ENCODE measurements at regions not wholly inside any gene's neighbourhood (a gene's known extent, or its start where the extent isn't known, plus 50 kb on each side); places are given as distances from the start of the nearest gene placed in this dataset.
"Not testable (repeated sequence)": the region's sequence is repeated elsewhere in the genome, so short reads cannot be mapped to it uniquely, and the experiment has no call there.

- DNase-seq: no peak
Measured at GRCh38 chr2:160735696-160736095, 242.1 kb upstream of the RBMS1 start.

- no peak for DNase-seq
Measured at GRCh38 chr2:160736148-160737028, 242.8 kb upstream of the RBMS1 start.

GRCh38 chr2:160737247-160737646, 243.6 kb upstream of the RBMS1 start:
- DNase-seq: no peak

- no peak for DNase-seq
Measured at GRCh38 chr2:160741271-160741670, 247.7 kb upstream of the RBMS1 start.

GRCh38 chr2:160741815-160742214, 248.2 kb upstream of the RBMS1 start:
- no peak for DNase-seq

GRCh38 chr2:160742667-160743066, 249.1 kb upstream of the RBMS1 start:
- DNase-seq: no peak

- DNase-seq: no peak
Measured at GRCh38 chr2:160747501-160748170, 254.0 kb upstream of the RBMS1 start.

- DNase-seq: no peak
Measured at GRCh38 chr2:160751021-160751420, 257.4 kb upstream of the RBMS1 start.

- DNase-seq: no peak
Measured at GRCh38 chr2:160752475-160753330, 259.1 kb upstream of the RBMS1 start.

- no peak for DNase-seq
Measured at GRCh38 chr2:160753331-160753654, 259.7 kb upstream of the RBMS1 start.

GRCh38 chr2:160753960-160754359, 260.4 kb upstream of the RBMS1 start:
- DNase-seq: no peak

- DNase-seq: no peak
Measured at GRCh38 chr2:160756481-160756880, 262.9 kb upstream of the RBMS1 start.

- DNase-seq: not testable (repeated sequence)
Measured at GRCh38 chr2:160762493-160763128, 269.0 kb upstream of the RBMS1 start.

- DNase-seq: no peak
Measured at GRCh38 chr2:160783474-160783873, 289.9 kb upstream of the RBMS1 start.

GRCh38 chr2:160784034-160784433, 290.4 kb upstream of the RBMS1 start:
- DNase-seq: no peak

- DNase-seq: no peak
Measured at GRCh38 chr2:160790738-160791137, 297.1 kb upstream of the RBMS1 start.

GRCh38 chr2:160791884-160792283, 298.3 kb upstream of the RBMS1 start:
- no peak for DNase-seq

- DNase-seq: no peak
Measured at GRCh38 chr2:160792837-160793236, 299.2 kb upstream of the RBMS1 start.

- DNase-seq: no peak
Measured at GRCh38 chr2:160794926-160795325, 301.3 kb upstream of the RBMS1 start.

- no peak for DNase-seq
Measured at GRCh38 chr2:160803881-160804280, 310.3 kb upstream of the RBMS1 start.

GRCh38 chr2:160810406-160810805, 316.8 kb upstream of the RBMS1 start:
- no peak for DNase-seq

- DNase-seq: no peak
Measured at GRCh38 chr2:160812830-160813505, 319.4 kb upstream of the RBMS1 start.

GRCh38 chr2:160813506-160813858, 319.9 kb upstream of the RBMS1 start:
- DNase-seq: no peak
